ENCODE measurements at regions not wholly inside any gene's neighbourhood (a gene's known extent, or its start where the extent isn't known, plus 50 kb on each side); places are given as distances from the start of the nearest gene placed in this dataset.

DNA sequence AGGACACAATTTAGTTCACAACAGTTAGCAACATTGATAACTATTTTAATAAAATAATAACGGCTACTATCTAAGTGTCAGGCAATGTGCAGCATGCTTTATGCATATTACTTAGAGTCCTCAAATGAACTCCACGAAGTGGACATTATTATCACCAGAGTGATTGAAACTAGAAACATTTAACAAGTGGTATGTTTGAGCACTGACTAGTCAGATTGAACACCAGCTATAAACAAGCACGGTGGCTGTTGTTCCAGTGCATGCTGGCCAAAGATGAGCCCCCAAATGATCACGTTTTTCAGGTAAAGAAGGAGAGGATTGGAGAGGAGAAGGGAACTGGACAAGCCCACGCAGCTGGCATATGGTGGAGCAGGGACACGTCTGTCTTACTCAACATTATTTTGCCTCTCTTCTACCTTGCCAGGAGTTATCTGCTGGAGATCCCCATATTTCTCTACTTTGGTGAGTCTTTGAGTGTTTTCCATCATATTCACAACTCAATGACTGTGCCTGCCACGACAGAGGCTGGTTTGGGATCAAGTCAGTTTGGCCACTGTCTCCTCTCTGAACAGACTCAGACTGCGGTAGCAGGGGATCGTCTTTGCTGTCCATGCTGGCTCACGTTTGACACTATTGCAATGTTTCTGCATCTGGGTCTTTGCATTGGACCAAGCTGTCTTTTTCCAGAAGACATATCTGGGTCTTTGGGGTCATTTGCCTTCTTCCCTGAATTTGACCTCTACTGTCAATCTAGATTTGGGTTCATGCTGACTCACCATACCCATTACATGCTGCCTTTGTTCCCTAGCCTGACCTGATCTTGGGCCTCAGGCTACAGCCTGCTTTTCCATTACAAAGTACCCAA lies 66.0 kb upstream of the ACSL3 start:
- 88% methylated on average over 4 of the region's 10 CpGs for WGBS (ENCODE audit: insufficient coverage)
- Mint-ChIP-seq H3K4me1 (peaks cover 49% of the 10 kb centered on the region), H3K27ac (no peak overlapping the region), H3K4me3 (no peak overlapping the region), H3K27me3 (ENCODE audit: low read depth in 3 of 3) (peaks cover 0 to 1% (median 0%) of the 10 kb centered on the region in 3 donors), H3K36me3 (no peaks in the 10 kb centered on the region), H3K9me3 (peaks cover 0 to 3% (median 0%) of the 10 kb centered on the region in 7 donors)
- TF ChIP-seq, protein P1, sequence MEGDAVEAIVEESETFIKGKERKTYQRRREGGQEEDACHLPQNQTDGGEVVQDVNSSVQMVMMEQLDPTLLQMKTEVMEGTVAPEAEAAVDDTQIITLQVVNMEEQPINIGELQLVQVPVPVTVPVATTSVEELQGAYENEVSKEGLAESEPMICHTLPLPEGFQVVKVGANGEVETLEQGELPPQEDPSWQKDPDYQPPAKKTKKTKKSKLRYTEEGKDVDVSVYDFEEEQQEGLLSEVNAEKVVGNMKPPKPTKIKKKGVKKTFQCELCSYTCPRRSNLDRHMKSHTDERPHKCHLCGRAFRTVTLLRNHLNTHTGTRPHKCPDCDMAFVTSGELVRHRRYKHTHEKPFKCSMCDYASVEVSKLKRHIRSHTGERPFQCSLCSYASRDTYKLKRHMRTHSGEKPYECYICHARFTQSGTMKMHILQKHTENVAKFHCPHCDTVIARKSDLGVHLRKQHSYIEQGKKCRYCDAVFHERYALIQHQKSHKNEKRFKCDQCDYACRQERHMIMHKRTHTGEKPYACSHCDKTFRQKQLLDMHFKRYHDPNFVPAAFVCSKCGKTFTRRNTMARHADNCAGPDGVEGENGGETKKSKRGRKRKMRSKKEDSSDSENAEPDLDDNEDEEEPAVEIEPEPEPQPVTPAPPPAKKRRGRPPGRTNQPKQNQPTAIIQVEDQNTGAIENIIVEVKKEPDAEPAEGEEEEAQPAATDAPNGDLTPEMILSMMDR (IDR thresholded peaks at IDR 0.05): no peak
- intact Hi-C loops (cut with micrococcal nuclease): loop anchor here (5.0 to 10.0 kb wide), 5 partner anchors 60 to 120 kb away; partner anchors contain the start of gene ACSL3 (in 1 of the 2)
- H2AFZ ChIP-seq (ENCODE audit: insufficient read depth, low read depth, low read length, poor library complexity, severe bottlenecking): no peak overlapping the region
- no peak overlapping the region for H3K27ac ChIP-seq (ENCODE audit: low read depth in 1 of 2, low read length in 2 of 2)
- no peaks in the 10 kb centered on the region for H3K79me2 ChIP-seq (ENCODE audit: insufficient read depth, low read length)
- DNase-seq: no peak
- H3K27me3 ChIP-seq (ENCODE audit: control insufficient read depth in 2 of 2, insufficient read depth in 2 of 2, low read length in 2 of 2): no peaks in the 10 kb centered on the region
- no peaks in the 10 kb centered on the region for H3K36me3 ChIP-seq (replicated peaks in 1 of 2; ENCODE audit: control insufficient read depth in 1 of 2, insufficient read depth in 2 of 2, low read length in 2 of 2)
- no peak overlapping the region for H3K9ac ChIP-seq (ENCODE audit: insufficient read depth, low read length, poor library complexity, severe bottlenecking)
- H4K20me1 ChIP-seq (ENCODE audit: insufficient read depth, low read length): no peaks in the 10 kb centered on the region
- no peak overlapping the region for H3K4me2 ChIP-seq (replicated peaks; ENCODE audit: extremely low read depth, low read length, poor library complexity, severe bottlenecking)
- no peak overlapping the region for H3K4me3 ChIP-seq (replicated peaks in 1 of 3; ENCODE audit: low read depth in 2 of 3, low read length in 3 of 3)
- no peaks in the 10 kb centered on the region for H3K9me3 ChIP-seq (replicated peaks in 1 of 2; ENCODE audit: control insufficient read depth in 1 of 2, insufficient read depth in 1 of 2, low read length in 2 of 2)
- H3K4me1 ChIP-seq (ENCODE audit: control insufficient read depth in 1 of 2, insufficient read depth in 2 of 2, low read length in 2 of 2): peaks cover 35 to 54% of the 10 kb centered on the region in 2 donors

DNA sequence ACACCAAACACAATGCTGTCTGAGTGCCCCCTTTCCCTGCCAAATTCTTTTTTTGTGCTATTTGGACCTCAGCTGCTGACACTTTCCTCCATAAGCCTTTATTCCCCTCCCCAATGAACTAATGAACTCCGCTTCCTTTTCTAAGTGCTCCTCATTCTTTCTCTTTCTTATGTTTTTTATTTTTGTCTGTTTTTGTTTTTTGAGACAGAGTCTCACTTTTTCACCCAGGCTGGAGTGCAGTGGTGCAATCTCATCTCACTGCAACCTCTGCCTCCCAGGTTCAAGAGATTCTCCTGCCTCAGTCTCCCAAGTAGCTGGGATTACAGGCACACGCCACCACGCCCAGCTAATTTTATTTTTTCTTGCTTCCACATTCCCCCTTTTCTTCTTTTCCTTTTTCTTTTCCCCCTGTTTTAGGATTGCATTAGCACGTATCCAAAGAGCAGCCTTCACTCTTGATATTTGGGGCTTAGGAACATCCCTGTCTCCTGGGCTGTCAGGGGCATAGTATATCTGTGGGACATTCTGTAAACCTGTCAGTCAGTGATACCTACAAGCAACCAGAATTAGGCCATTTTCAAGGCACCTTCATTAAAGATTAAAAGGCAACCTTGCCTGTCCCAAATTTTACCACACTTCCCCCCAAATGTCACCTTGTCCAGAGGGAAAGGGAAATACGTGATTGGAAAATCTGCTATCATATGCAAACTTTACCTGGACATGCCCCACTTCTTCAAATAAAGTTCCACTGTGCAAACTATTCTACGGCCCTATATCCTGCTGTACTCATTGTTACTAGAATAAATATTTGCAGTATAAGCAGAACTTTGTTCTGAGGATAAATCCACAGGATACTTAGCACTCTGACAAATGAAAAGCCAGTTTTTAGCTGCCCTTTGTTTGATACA lies 65.1 kb upstream of the ACSL3 start:
- Mint-ChIP-seq H3K27me3 (ENCODE audit: low read depth in 3 of 3) (peaks cover 0 to 1% (median 0%) of the 10 kb centered on the region in 3 donors), H3K4me1 (peaks cover 41% of the 10 kb centered on the region), H3K27ac (peak overlapping the region in 2 of 7 donors; percentile 26 to 48), H3K9me3 (peaks cover 0 to 3% (median 0%) of the 10 kb centered on the region in 7 donors), H3K4me3 (no peak overlapping the region), H3K36me3 (no peaks in the 10 kb centered on the region)
- H3K4me2 ChIP-seq (replicated peaks; ENCODE audit: extremely low read depth, low read length, poor library complexity, severe bottlenecking): no peak overlapping the region
- TF ChIP-seq, protein P1 (IDR thresholded peaks at IDR 0.05): no peak
- no peaks in the 10 kb centered on the region for H3K27me3 ChIP-seq (ENCODE audit: control insufficient read depth in 2 of 2, insufficient read depth in 2 of 2, low read length in 2 of 2)
- H3K79me2 ChIP-seq (ENCODE audit: insufficient read depth, low read length): no peaks in the 10 kb centered on the region
- no CpG with 5 or more reads among the region's 6 CpGs for whole genome bisulfite sequencing (ENCODE audit: insufficient coverage)
- H3K36me3 ChIP-seq (replicated peaks in 1 of 2; ENCODE audit: control insufficient read depth in 1 of 2, insufficient read depth in 2 of 2, low read length in 2 of 2): no peaks in the 10 kb centered on the region
- no peaks in the 10 kb centered on the region for H3K9me3 ChIP-seq (replicated peaks in 1 of 2; ENCODE audit: control insufficient read depth in 1 of 2, insufficient read depth in 1 of 2, low read length in 2 of 2)
- no peak for DNase-seq
- peaks cover 30 to 46% of the 10 kb centered on the region in 2 donors for H3K4me1 ChIP-seq (ENCODE audit: control insufficient read depth in 1 of 2, insufficient read depth in 2 of 2, low read length in 2 of 2)
- no peaks in the 10 kb centered on the region for H4K20me1 ChIP-seq (ENCODE audit: insufficient read depth, low read length)
- H2AFZ ChIP-seq (ENCODE audit: insufficient read depth, low read depth, low read length, poor library complexity, severe bottlenecking): no peak overlapping the region
- H3K27ac ChIP-seq (ENCODE audit: low read depth in 1 of 2, low read length in 2 of 2): no peak overlapping the region
- intact Hi-C loops (cut with micrococcal nuclease): loop anchor here (5.0 to 10.0 kb wide), 5 partner anchors 61 to 119 kb away; partner anchors contain the start of gene ACSL3 (in 1 of the 2)
- no peak overlapping the region for H3K9ac ChIP-seq (ENCODE audit: insufficient read depth, low read length, poor library complexity, severe bottlenecking)
- H3K4me3 ChIP-seq (replicated peaks in 1 of 3; ENCODE audit: low read depth in 2 of 3, low read length in 3 of 3): no peak overlapping the region
